ENCODE measurements at regions not wholly inside any gene's neighbourhood (a gene's known extent, or its start where the extent isn't known, plus 50 kb on each side); places are given as distances from the start of the nearest gene placed in this dataset.
"Not testable (repeated sequence)": the region's sequence is repeated elsewhere in the genome, so short reads cannot be mapped to it uniquely, and the experiment has no call there.

- no peak overlapping the region for H3K9ac ChIP-seq
- H3K9me2 ChIP-seq (ENCODE audit: insufficient read depth) = no peaks in the 10 kb centered on the region
- H2AFZ ChIP-seq = no peak overlapping the region
- no peaks in the 10 kb centered on the region for H3K9me3 ChIP-seq (ENCODE audit: low read depth)
- no peak for DNase-seq
- no peaks in the 10 kb centered on the region for H3K79me2 ChIP-seq (ENCODE audit: insufficient read depth)
- no peak for TF ChIP-seq EZH2 (IDR thresholded peaks at IDR 0.05; ENCODE audit: insufficient read depth, poor library complexity, severe bottlenecking)
- TF ChIP-seq EZH2phosphoT487 (IDR thresholded peaks at IDR 0.05; ENCODE audit: insufficient read depth, low read depth) = no peak
- H3K27ac ChIP-seq = no peak overlapping the region
- H4K20me1 ChIP-seq (ENCODE audit: insufficient read depth) = no peaks in the 10 kb centered on the region
- no peak overlapping the region for H3K4me3 ChIP-seq
- peaks cover 6% of the 10 kb centered on the region for H3K4me1 ChIP-seq (ENCODE audit: insufficient read depth)
- H3K27me3 ChIP-seq (replicated peaks; ENCODE audit: insufficient read depth) = no peaks in the 10 kb centered on the region
- no peaks in the 10 kb centered on the region for H3F3A ChIP-seq (ENCODE audit: insufficient read depth)
- 87 to 88% methylated on average over 4 of the region's 4 CpGs for WGBS, 2 experiments (ENCODE audit: low coverage in 1 of 2, low lambda C conversion rate in 2 of 2, missing lambda C conversion rate in 2 of 2)
- in situ Hi-C loops (cut with MboI) = no loop called here
- no peaks in the 10 kb centered on the region for H3K36me3 ChIP-seq (ENCODE audit: low read depth)
- H3K4me2 ChIP-seq (ENCODE audit: unreplicated experiment) = no peak overlapping the region
Observed at GRCh38 chr6:141986457-141986856, 146.3 kb upstream of the GJE1 start.

- no peaks in the 10 kb centered on the region for H3K9me2 ChIP-seq (ENCODE audit: insufficient read depth)
- H2AFZ ChIP-seq = no peak overlapping the region
- no peak for DNase-seq
- no peaks in the 10 kb centered on the region for H3K36me3 ChIP-seq (ENCODE audit: low read depth)
- no peaks in the 10 kb centered on the region for H3K4me1 ChIP-seq (ENCODE audit: insufficient read depth)
- no peaks in the 10 kb centered on the region for H3F3A ChIP-seq (ENCODE audit: insufficient read depth)
- H3K79me2 ChIP-seq (ENCODE audit: insufficient read depth) = no peaks in the 10 kb centered on the region
- H3K9me3 ChIP-seq (ENCODE audit: low read depth) = no peaks in the 10 kb centered on the region
- in situ Hi-C loops (cut with MboI) = no loop called here
- no peaks in the 10 kb centered on the region for H4K20me1 ChIP-seq (ENCODE audit: insufficient read depth)
- no peak overlapping the region for H3K27ac ChIP-seq
- TF ChIP-seq EZH2phosphoT487 (IDR thresholded peaks at IDR 0.05; ENCODE audit: insufficient read depth, low read depth) (no peak), EZH2 (IDR thresholded peaks at IDR 0.05; ENCODE audit: insufficient read depth, poor library complexity, severe bottlenecking) (no peak)
- no peak overlapping the region for H3K4me3 ChIP-seq
- H3K27me3 ChIP-seq (replicated peaks; ENCODE audit: insufficient read depth) = no peaks in the 10 kb centered on the region
- no peak overlapping the region for H3K9ac ChIP-seq
- no peak overlapping the region for H3K4me2 ChIP-seq (ENCODE audit: unreplicated experiment)
Observed at GRCh38 chr6:141981190-141981589, 151.5 kb upstream of the GJE1 start.

GRCh38 chr6:141977782-141978181 lies 154.9 kb upstream of the GJE1 start:
- in situ Hi-C loops (cut with MboI) = no loop called here
- Histone ChIP-seq H3K79me2 (ENCODE audit: insufficient read depth) (no peaks in the 10 kb centered on the region), H4K20me1 (ENCODE audit: insufficient read depth) (no peaks in the 10 kb centered on the region), H3K27ac (no peak overlapping the region), H3F3A (ENCODE audit: insufficient read depth) (no peaks in the 10 kb centered on the region), H3K4me1 (ENCODE audit: insufficient read depth) (no peaks in the 10 kb centered on the region), H3K9me2 (ENCODE audit: insufficient read depth) (no peaks in the 10 kb centered on the region), H3K4me3 (no peak overlapping the region), H3K9me3 (ENCODE audit: low read depth) (no peaks in the 10 kb centered on the region), H3K4me2 (ENCODE audit: unreplicated experiment) (no peak overlapping the region), H2AFZ (no peak overlapping the region), H3K36me3 (ENCODE audit: low read depth) (no peaks in the 10 kb centered on the region), H3K27me3 (replicated peaks; ENCODE audit: insufficient read depth) (no peaks in the 10 kb centered on the region), H3K9ac (no peak overlapping the region)
- WGBS, 2 experiments (ENCODE audit: low coverage in 1 of 2, low lambda C conversion rate in 2 of 2, missing lambda C conversion rate in 2 of 2) = 77 to 78% methylated on average over 2 of the region's 2 CpGs
- TF ChIP-seq EZH2phosphoT487 (IDR thresholded peaks at IDR 0.05; ENCODE audit: insufficient read depth, low read depth) = no peak
- no peak for TF ChIP-seq EZH2 (IDR thresholded peaks at IDR 0.05; ENCODE audit: insufficient read depth, poor library complexity, severe bottlenecking)
- no peak for DNase-seq

- Histone ChIP-seq H4K20me1 (ENCODE audit: insufficient read depth) (no peaks in the 10 kb centered on the region), H3K27me3 (replicated peaks; ENCODE audit: insufficient read depth) (no peaks in the 10 kb centered on the region), H3F3A (ENCODE audit: insufficient read depth) (no peaks in the 10 kb centered on the region), H3K27ac (no peak overlapping the region), H3K9me3 (ENCODE audit: low read depth) (no peaks in the 10 kb centered on the region), H3K9ac (no peak overlapping the region), H3K9me2 (ENCODE audit: insufficient read depth) (no peaks in the 10 kb centered on the region), H2AFZ (no peak overlapping the region), H3K4me3 (no peak overlapping the region), H3K79me2 (ENCODE audit: insufficient read depth) (no peaks in the 10 kb centered on the region), H3K4me2 (ENCODE audit: unreplicated experiment) (no peak overlapping the region), H3K4me1 (ENCODE audit: insufficient read depth) (no peaks in the 10 kb centered on the region), H3K36me3 (ENCODE audit: low read depth) (no peaks in the 10 kb centered on the region)
- in situ Hi-C loops (cut with MboI) = no loop called here
- TF ChIP-seq EZH2phosphoT487 (IDR thresholded peaks at IDR 0.05; ENCODE audit: insufficient read depth, low read depth) (no peak), EZH2 (IDR thresholded peaks at IDR 0.05; ENCODE audit: insufficient read depth, poor library complexity, severe bottlenecking) (no peak)
- DNase-seq = no peak
- 3 to 30% methylated on average over 1 of the region's 1 CpG for whole genome bisulfite sequencing, 2 experiments (ENCODE audit: low coverage in 1 of 2, low lambda C conversion rate in 2 of 2, missing lambda C conversion rate in 2 of 2)
Observed at GRCh38 chr6:141976994-141977393, 155.7 kb upstream of the GJE1 start.

- H3K27me3 ChIP-seq (replicated peaks; ENCODE audit: insufficient read depth); H3K36me3 ChIP-seq (ENCODE audit: low read depth); H3F3A ChIP-seq (ENCODE audit: insufficient read depth); H2AFZ ChIP-seq; DNase-seq; H3K27ac ChIP-seq; H3K9me3 ChIP-seq (ENCODE audit: low read depth); H3K79me2 ChIP-seq (ENCODE audit: insufficient read depth); H3K4me3 ChIP-seq; in situ Hi-C loops (cut with MboI); H3K9ac ChIP-seq; H3K4me2 ChIP-seq (ENCODE audit: unreplicated experiment); H3K9me2 ChIP-seq (ENCODE audit: insufficient read depth); H4K20me1 ChIP-seq (ENCODE audit: insufficient read depth); H3K4me1 ChIP-seq (ENCODE audit: insufficient read depth): not testable (repeated sequence)
- WGBS, 2 experiments (ENCODE audit: low coverage in 1 of 2, low lambda C conversion rate in 2 of 2, missing lambda C conversion rate in 2 of 2) = 77% methylated on average over 19 of the region's 19 CpGs
Observed at GRCh38 chr6:141969768-141970415, 162.8 kb upstream of the GJE1 start.

All from GM23248 (cell line).